Endothelial cell of umbilical vein (primary cell): ENCODE measurements at regions not wholly inside any gene's neighbourhood (a gene's known extent, or its start where the extent isn't known, plus 50 kb on each side); places are given as distances from the start of the nearest gene placed in this dataset.

Experiments
- BruUV-seq: library from RNA; stranded (reverse); fragments of 400-500 nt; replicated peaks from 2 replicates; lab custom pipeline; 2021; lab: Mats Ljungman, UMichigan
- CTCF ChIA-PET: fragments of 300-600, 350-600 bp; sonication (Branson Sonifier 250); formaldehyde crosslinking; loops from one replicate; lab custom pipeline; 2021; ENCODE audit warnings: antibody characterized with exemption, inconsistent platforms; lab: Charles Lee
- POLR2A ChIA-PET: fragments of 300-600, 350-600 bp; sonication (Branson Sonifier 250); formaldehyde crosslinking; loops from one replicate; lab custom pipeline; 2021; ENCODE audit warnings: antibody characterized with exemption, inconsistent platforms; lab: Charles Lee
- DNase-seq: peaks from one replicate; pipeline ENCODE4 v3.0.0-alpha.2; 2011; ENCODE audit warnings: low read depth, low spot score
- FAIRE-seq: peaks from 2 replicates; lab custom pipeline; 2011; peaks lifted over from hg19 to GRCh38; lab: Jason Lieb, UNC
- H2AFZ ChIP-seq: 2 replicates; pipeline ENCODE4 v1.6.0; 2012; ENCODE audit warnings: low read depth, low read length, control low read depth, inconsistent platforms
- H3K27ac ChIP-seq: 2 replicates; pipeline ENCODE4 v1.5.1; 2011; ENCODE audit warnings: low read depth, mild to moderate bottlenecking, control low read depth, low read length, moderate library complexity; ENCODE audit not compliant: insufficient read depth
- H3K27me3 ChIP-seq, 2 experiments: 2 replicates each; pipeline versions ENCODE4 v1.6.0 to v1.6.1; 2011; ENCODE audit warnings: low read length in 2 of 2, mixed read lengths in 1 of 2; ENCODE audit not compliant: control insufficient read depth in 2 of 2, insufficient read depth in 2 of 2
- H3K36me3 ChIP-seq, 2 experiments: 2 replicates in 1 of 2; 3 replicates in 1 of 2; pipeline ENCODE4 v1.5.1; 2011; ENCODE audit warnings: low read length in 2 of 2, mild to moderate bottlenecking in 1 of 2, moderate library complexity in 1 of 2; ENCODE audit not compliant: control insufficient read depth in 2 of 2, insufficient read depth in 2 of 2; ENCODE audit errors: extremely low read depth in 1 of 2
- H3K4me1 ChIP-seq: 3 replicates; pipeline ENCODE4 v1.5.1; 2011; ENCODE audit warnings: mild to moderate bottlenecking, low read length; ENCODE audit not compliant: control insufficient read depth, insufficient read depth; ENCODE audit errors: extremely low read depth
- H3K4me2 ChIP-seq: 2 replicates; pipeline ENCODE4 v1.6.1; 2011; ENCODE audit warnings: low read length, control low read depth, mixed read lengths; ENCODE audit not compliant: insufficient read depth
- H3K4me3 ChIP-seq, 3 experiments: fragments of 200-600 bp in 1 of 3; sonication (generic), shearing (Covaris generic) in 1 of 3; replicated peaks in 1 of 3; 2 replicates each; pipeline ENCODE4 v1.5.1; 2011 to 2016; ENCODE audit warnings: control low read depth in 3 of 3, low read length in 3 of 3, mild to moderate bottlenecking in 2 of 3, inconsistent platforms in 1 of 3, low read depth in 1 of 3, moderate library complexity in 1 of 3; ENCODE audit not compliant: insufficient read depth in 1 of 3
- H3K79me2 ChIP-seq: 2 replicates; pipeline ENCODE4 v1.6.0; 2012; ENCODE audit warnings: low read length, inconsistent platforms; ENCODE audit not compliant: control insufficient read depth, insufficient read depth
- H3K9ac ChIP-seq: replicated peaks from 2 replicates; pipeline ENCODE3; 2011; ENCODE audit warnings: low read length, control low read depth; ENCODE audit not compliant: insufficient read depth; ENCODE audit errors: extremely low read depth
- H3K9me1 ChIP-seq: replicated peaks from 3 replicates; pipeline ENCODE4 v1.6.0; 2011; ENCODE audit warnings: mild to moderate bottlenecking, low read length; ENCODE audit not compliant: control insufficient read depth, insufficient read depth; ENCODE audit errors: extremely low read depth
- H3K9me3 ChIP-seq: replicated peaks from 2 replicates; pipeline ENCODE4 v1.5.1; 2012; ENCODE audit warnings: low read length, inconsistent platforms; ENCODE audit not compliant: control insufficient read depth, insufficient read depth
- H4K20me1 ChIP-seq: replicated peaks from 2 replicates; pipeline ENCODE3; 2011; ENCODE audit warnings: mild to moderate bottlenecking, low read length; ENCODE audit not compliant: control insufficient read depth, insufficient read depth; ENCODE audit errors: extremely low read depth
- CTCF ChIP-seq, 2 donors: IDR thresholded peaks; 1 replicate in 1 of 2; 2 replicates in 1 of 2; pipeline ENCODE4 v1.5.1; 2011; ENCODE audit warnings: low read length in 2 of 2, mild to moderate bottlenecking in 2 of 2, moderate library complexity in 2 of 2, control low read depth in 1 of 2, inconsistent platforms in 1 of 2, low read depth in 1 of 2; ENCODE audit not compliant: insufficient read depth in 1 of 2; ENCODE audit errors: extremely low read depth in 1 of 2
- EZH2 ChIP-seq: IDR thresholded peaks from 2 replicates; pipeline ENCODE4 v1.6.1; 2012; ENCODE audit warnings: borderline replicate concordance, low read depth, mild to moderate bottlenecking, moderate library complexity, low read length, inconsistent platforms; ENCODE audit not compliant: severe bottlenecking
- FOS ChIP-seq: IDR thresholded peaks from 2 replicates; pipeline ENCODE4 v1.6.1; 2011; ENCODE audit warnings: mild to moderate bottlenecking, low read length, moderate library complexity, borderline replicate concordance; ENCODE audit not compliant: insufficient read depth
- GATA2 ChIP-seq: IDR thresholded peaks from 2 replicates; pipeline ENCODE4 v1.7.0; 2011; ENCODE audit warnings: low read depth, mild to moderate bottlenecking, moderate library complexity, mixed read lengths, low read length; ENCODE audit not compliant: insufficient read length, insufficient read depth
- JUN ChIP-seq: IDR thresholded peaks from 2 replicates; pipeline ENCODE4 v1.6.1; 2011; ENCODE audit warnings: borderline replicate concordance, low read depth; ENCODE audit not compliant: insufficient read length, insufficient read depth
- MAX ChIP-seq: IDR thresholded peaks from 2 replicates; pipeline ENCODE4 v1.6.1; 2011; ENCODE audit not compliant: insufficient read depth, insufficient read length
- MYC ChIP-seq: IDR thresholded peaks from one replicate; pipeline ENCODE4 v1.6.1; 2011; ENCODE audit warnings: mild to moderate bottlenecking, low read depth, low read length
- POLR2A ChIP-seq: IDR thresholded peaks from 2 replicates; pipeline ENCODE4 v1.6.1; 2012; ENCODE audit warnings: low read depth, mild to moderate bottlenecking, control low read depth, low read length
- POLR2AphosphoS5 ChIP-seq: IDR thresholded peaks from 2 replicates; pipeline ENCODE4 v1.6.1; 2012; ENCODE audit warnings: low read depth, mild to moderate bottlenecking, control low read depth, low read length, moderate library complexity; ENCODE audit not compliant: insufficient read depth
- dilution Hi-C: fragments of 300-500 bp; cut with MboI; formaldehyde crosslinking; loops from one replicate; pipeline ENCODE4 v1.15.0; 2019; ENCODE audit warnings: low sequenced_read_pairs; ENCODE audit not compliant: extremely low pct_ligation_motif_present
- intact Hi-C: fragments of 100-400 bp; cut with micrococcal nuclease; formaldehyde crosslinking; loops from one replicate; pipeline ENCODE4 v1.10.0; 2022

GRCh38 chr11:25441421-25441820, 890.5 kb upstream of the ANO3 start:
- H3K9me1 ChIP-seq: no peaks in the 10 kb centered on the region
- H3K36me3 ChIP-seq: no peaks in the 10 kb centered on the region
- FAIRE-seq (no peak), DNase-seq (no peak)
- no peak overlapping the region for H2AFZ ChIP-seq
- H3K9ac ChIP-seq: no peak overlapping the region
- no peaks in the 10 kb centered on the region for H3K4me1 ChIP-seq
- H3K4me2 ChIP-seq: no peak overlapping the region
- intact Hi-C loops (no loop called here), dilution Hi-C loops (no loop called here)
- H3K27ac ChIP-seq: no peak overlapping the region
- no TSS peak for BruUV-seq
- H4K20me1 ChIP-seq: no peaks in the 10 kb centered on the region
- no peaks in the 10 kb centered on the region for H3K79me2 ChIP-seq
- H3K9me3 ChIP-seq: no peaks in the 10 kb centered on the region
- no peaks in the 10 kb centered on the region for H3K27me3 ChIP-seq
- H3K4me3 ChIP-seq: no peak overlapping the region
- POLR2A ChIA-PET: no interaction called here
- CTCF ChIA-PET: no interaction called here
- no peak for TF ChIP-seq EZH2
- no peak for TF ChIP-seq GATA2
- no peak for TF ChIP-seq MYC
- TF ChIP-seq FOS: no peak
- no peak for TF ChIP-seq JUN
- TF ChIP-seq POLR2AphosphoS5: no peak
- TF ChIP-seq POLR2A: no peak
- TF ChIP-seq MAX: no peak
- no peak for TF ChIP-seq CTCF (IDR thresholded peaks at IDR 0.05; ENCODE audit: extremely low read depth in 1 of 2, insufficient read depth in 1 of 2, low read depth in 1 of 2, low read length in 2 of 2)
